ENCODE measurements at regions not wholly inside any gene's neighbourhood (a gene's known extent, or its start where the extent isn't known, plus 50 kb on each side); places are given as distances from the start of the nearest gene placed in this dataset.
"Not testable (repeated sequence)": the region's sequence is repeated elsewhere in the genome, so short reads cannot be mapped to it uniquely, and the experiment has no call there.

DNA sequence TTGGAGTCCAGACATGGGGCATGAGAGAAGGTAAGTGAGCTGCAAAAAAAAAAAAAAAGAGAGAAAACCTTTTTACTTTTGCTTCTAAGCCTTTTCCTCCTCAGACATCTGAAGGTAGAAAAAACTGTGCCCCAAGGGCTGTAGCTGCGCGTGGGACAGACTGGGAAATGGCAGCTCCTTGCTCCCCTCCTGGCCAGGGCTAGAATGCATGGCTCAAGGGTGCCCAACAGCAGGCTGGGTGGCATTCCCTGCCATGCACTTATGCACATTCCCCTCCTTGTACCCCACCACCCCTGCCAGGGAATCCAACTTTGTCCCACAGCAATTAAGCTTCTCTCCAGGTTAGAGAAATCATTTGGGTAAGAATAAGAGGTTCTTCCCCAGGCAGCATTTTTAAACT, 421.2 kb downstream of the TRAM1L1 start:
- DNase-seq (ENCODE audit: low read depth), result no peak

DNA sequence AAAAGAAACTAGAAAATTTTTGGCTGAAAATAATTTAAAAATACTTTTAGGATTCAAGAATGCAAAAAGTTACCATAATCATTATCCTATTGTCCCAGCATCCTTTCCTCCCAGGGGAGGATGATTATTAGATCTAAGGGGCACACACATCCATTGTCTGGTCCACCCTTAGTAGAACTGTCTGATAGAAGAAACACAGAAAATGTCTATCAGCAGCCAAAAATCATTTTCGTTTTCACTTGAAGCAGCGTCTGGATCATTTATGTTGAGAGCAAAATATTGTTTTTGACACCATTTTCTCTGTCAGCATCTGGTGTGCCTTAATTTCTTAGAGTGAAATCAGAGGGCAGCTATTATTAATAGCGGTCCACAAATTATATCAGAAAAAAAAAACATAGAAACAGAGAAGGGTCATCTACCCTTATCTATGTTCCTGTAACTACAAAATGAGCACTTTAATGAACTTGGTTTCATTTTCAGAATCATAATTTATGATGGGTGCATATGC, 446.3 kb downstream of the TRAM1L1 start:
- DNase-seq (ENCODE audit: low read depth), result no peak

DNA sequence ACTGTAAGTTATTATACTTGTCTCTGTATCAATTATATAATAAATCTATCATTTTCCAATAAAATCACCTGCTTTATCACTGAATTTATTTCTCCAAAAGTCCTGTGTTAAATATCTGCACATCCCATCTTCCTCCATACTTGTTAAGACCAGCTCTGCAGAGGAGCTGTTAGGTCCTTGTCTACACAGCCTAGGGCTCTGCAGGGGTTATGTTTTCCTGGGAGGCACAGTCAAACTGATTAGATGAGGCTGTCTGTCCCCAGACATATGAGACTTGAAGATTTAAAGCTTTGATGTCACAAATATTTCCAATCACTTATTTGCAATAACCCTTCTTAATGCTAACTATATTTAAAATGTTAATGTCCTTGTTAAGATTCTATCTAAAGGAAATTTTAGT, 446.8 kb downstream of the TRAM1L1 start:
- no peak for DNase-seq (ENCODE audit: low read depth)

DNA sequence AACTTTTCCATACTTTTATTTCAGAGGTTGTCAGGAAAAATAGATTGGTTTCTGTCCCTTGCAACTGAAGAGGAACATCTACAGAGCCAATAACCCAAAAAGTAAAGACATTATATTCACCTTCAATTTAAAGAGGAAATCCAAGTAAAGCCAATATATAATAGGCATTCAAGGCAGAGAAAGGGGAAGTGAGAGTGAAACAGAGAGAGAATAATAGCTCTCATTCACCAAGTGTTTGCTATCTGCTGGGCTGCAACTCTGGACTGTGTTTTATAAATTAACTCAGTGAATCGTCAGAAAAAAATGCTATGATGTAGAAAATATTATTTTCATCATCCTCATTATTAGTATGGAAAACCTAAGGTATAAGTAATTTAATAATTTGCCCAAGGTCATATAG, 448.5 kb downstream of the TRAM1L1 start:
- DNase-seq (ENCODE audit: low read depth), result no peak

DNA sequence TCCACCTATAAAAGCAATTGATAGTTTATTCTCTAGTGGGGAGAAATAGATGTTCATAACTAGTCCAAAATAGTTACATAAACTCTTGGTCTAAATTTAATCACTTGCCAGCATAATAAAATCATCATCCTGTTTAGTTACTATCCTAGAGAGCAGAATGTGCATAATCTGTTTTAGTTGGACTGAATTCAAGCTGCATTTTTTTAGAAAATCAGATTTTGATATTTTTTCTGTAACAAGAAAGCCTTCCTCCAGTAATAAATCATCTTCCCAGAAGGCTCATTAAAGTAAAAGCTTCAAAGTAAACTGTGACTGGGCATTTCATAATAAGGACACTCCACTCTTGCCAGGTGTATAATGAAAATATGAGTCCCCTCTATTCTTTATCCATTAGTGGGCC, 453.1 kb downstream of the TRAM1L1 start:
- no peak for DNase-seq (ENCODE audit: low read depth)

DNA sequence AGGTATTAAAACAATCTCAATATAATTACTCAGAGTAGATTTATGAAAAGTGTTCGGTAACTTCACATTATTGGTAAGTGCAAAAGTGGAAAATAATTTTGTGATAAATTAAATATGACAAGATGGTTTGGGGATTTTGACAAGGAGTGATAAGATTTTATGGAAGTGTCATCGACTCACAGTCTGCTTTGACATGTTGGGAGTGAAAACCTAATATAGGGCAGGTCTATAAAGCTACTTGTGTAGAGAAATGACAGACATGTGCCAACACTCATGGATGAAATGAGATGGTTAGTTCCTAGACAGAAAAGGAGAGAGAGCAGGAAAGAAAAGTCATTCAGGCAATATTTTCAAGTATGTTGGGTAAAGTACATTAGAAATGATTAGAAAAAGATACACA, 456.8 kb downstream of the TRAM1L1 start:
- no peak for DNase-seq (ENCODE audit: low read depth)

DNA sequence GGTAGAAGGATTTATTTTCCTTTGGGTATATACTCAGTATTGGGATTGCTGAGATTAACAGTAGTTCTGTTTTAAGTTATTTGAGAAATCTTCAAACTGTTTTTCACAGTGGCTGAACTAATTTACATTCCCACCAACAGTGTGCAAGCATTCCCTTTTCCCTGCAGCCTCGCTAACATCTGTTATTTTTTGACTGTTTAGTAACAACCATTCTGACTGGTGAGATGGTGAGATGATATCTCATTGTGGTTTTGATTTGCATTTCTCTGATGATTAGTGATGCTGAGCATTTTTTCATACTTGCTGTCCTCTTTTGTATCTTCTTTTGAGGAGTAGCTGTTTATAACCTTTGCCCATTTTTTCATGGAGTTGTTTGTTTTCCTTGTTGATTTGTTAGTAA, 457.8 kb downstream of the TRAM1L1 start:
- DNase-seq (ENCODE audit: low read depth), result no peak

DNA sequence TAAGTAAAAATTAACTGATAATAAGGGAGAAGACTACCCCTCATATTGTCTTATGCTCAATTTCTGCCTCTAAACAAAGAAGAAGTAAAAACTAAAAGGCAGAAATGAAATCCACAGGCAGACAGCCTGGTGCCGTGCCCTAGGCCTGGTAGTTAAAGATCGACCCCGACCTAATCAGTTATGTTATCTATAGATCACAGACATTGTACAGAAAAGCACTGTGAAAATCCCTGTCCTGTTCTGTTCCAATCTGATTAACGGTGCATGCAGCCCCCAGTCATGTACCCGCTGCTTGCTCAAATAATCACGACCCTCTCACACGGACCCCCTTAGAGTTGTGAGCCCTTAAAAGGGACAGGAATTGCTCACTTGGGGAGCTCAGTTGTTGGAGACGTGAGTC, 465.9 kb downstream of the TRAM1L1 start:
- not testable (repeated sequence) for DNase-seq (ENCODE audit: low read depth)

DNA sequence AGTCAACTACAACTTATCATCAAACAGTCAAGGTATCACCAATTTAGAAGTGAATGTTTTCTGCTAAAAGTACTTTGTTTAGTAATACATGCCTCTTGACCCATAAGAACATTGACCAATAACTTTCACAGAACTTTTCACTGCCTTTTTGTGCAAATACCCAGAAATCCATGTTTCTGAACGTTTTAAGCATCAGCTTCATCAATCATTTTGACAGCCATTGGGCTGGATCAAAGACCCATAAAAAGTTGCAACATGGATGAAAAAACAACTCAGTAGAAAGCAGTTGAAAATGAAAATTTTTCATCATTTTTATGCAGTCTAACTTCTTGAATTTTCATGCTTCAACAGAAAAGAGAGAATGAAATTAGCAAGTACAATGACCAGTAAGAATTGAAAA, 466.7 kb downstream of the TRAM1L1 start:
- DNase-seq (ENCODE audit: low read depth), result no peak

DNA sequence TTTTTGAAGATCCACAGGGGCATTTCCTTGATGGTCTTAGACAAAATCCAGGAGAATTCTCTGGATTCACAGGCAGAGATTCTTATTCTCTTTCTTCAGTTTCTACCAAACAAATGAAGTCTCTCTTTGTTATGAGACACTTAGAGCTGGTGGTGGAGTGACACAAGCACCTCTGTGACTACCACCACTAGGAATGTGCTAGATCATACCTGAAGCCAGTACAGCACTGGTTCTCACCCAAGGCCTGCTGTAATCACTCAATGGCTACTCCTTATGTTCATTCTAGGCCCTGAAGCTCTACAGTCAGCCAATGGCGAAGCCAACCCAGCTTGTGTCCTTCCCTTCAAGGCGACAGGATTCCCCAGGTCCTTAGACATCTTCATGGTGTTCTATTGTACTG, 482.3 kb downstream of the TRAM1L1 start:
- no peak for DNase-seq (ENCODE audit: low read depth)

DNA sequence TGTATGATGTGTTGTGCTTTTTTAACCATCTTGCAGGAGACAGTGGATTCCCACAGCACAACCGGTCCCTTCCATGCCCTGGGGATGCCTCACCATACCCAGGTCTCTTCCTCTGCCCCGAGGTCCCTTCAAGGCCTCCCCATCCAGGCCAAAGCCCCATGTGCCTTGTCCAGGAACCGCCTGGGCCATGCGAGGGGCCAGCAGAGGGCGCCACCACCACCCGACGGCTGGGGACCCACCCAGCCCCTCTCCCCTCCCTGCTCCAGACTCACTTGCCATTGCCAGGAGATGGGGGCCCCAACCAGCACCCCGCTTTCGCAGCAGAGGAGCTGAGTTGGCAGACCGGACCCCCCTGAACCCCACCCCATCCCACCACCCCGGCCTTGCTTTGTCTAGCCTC, 485.5 kb downstream of the TRAM1L1 start:
- no peak for DNase-seq (ENCODE audit: low read depth)

DNA sequence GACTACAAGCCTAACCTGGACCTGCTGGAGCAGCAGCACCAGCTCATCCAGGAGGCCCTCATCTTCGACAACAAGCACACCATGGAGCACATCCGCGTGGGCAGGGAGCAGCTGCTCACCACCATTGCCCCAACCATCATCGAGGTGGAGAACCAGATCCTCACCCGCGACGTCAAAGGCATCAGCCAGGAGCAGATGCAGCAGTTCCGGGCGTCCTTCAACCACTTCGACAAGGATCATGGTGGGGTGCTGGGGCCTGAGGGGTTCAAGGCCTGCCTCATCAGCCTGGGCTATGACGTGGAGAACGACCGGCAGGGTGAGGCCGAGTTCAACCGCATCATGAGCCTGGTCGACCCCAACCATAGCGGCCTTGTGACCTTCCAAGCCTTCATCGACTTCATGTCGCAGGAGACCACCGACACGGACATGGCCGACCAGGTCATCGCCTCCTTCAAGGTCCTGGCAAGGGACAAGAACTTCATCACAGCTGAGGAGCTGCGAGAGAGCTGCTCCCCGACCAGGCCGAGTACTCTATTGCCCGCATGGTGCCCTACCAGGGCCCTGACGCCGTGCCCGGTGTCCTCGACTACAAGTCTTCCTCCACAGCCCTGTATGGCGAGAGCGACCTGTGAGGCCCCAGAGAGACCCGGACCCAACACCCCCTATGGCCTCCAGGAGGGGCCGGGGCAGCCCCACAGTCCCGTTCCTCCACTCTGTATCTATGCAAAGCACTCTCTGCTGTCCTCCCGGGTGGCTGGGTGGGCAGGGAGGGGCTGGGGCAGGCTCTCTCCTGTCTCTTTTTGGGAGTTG, 486.2 kb downstream of the TRAM1L1 start:
- DNase-seq (ENCODE audit: low read depth), result no peak

DNA sequence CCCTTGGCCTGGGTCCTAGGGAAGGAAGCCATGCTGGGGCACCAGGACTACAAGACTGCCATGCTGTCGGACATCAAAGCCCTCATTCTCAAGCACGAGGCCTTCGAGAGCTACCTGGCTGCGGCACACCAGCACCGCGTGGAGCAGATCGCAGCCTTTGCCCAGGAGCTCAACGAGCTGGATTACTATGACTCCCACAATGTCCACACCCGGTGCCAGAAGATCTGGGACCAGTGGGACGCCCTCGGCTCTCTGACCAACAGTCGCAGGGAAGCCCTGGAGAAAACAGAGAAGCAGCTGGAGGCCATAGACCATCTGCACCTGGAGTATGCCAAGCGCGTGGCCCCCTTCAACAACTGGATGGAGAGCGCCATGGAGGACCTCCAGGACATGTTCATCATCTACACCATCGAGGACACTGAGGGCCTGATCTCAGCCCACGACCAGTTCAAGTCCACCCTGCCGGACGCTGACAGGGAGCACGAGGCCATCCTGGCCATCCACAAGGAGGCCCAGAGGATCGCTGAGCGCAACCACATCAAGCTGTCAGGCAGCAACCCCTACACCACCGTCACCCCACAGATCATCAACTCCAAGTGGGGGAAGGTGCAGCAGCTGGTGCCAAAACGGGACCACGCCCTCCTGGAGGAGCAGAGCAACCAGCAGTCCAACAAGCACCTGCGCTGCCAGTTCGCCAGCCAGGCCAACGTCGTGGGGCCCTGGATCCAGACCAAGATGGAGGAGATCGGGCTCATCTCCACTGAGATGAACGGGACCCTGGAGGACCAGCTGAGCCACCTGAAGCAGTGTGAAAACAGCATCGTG, 487.0 kb downstream of the TRAM1L1 start:
- DNase-seq (ENCODE audit: low read depth), result no peak

DNA sequence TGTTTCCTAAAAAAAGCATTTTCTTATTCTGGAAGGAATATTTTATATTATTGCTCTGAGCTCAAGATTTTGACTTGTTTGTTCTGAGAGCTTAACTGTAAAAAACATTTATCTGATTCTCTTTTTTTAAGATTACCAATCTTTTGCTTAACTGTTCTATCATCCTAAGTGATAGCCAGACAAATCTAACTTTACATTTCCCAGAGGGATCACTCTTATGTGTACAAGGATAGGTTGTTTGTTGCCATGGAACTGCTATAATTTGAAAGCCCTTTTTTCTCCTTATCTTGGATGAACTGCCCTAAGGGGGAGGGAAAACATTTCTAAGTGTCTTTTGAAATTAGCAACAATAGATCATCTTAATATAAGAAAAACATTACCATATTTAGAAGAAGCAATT, 494.7 kb downstream of the TRAM1L1 start:
- no peak for DNase-seq (ENCODE audit: low read depth)

DNA sequence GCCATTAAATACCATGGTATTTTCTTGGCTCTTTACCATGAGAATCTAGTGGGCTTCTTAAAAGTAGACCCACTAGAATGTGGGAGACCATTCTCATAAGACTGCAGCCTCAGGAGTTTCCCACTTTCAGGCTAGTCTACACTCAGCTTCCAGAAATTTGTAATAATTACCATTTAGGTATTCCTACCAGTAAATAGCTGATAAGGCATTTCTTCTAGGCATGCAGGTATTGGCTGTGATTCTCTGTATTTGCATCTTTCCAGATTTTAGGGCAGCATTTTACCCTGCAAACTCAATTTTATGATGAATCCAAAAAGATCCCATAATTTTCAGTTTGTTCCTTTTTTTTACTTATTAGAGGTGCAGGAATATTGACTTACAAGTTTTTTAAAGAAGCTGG, 496.6 kb downstream of the TRAM1L1 start:
- no peak for DNase-seq (ENCODE audit: low read depth)

DNA sequence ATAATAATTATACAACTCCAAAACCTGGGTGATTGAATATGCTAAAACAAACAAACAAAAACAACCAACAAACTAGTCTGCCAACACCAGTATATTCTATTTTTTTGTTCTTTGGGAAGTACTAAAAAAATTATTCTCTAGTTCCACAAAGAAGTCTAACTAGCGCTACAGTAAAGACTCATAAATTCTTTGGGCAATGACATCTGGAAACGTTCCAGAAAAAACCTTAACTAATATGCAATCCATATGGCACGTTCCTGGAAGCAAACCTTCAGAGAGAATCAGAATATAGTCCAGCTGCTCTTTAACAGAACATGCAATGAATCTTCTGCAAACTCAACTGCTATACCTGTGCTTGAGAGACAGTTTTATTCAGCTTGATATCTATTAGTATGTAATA, 500.1 kb downstream of the TRAM1L1 start:
- no peak for DNase-seq (ENCODE audit: low read depth)

DNA sequence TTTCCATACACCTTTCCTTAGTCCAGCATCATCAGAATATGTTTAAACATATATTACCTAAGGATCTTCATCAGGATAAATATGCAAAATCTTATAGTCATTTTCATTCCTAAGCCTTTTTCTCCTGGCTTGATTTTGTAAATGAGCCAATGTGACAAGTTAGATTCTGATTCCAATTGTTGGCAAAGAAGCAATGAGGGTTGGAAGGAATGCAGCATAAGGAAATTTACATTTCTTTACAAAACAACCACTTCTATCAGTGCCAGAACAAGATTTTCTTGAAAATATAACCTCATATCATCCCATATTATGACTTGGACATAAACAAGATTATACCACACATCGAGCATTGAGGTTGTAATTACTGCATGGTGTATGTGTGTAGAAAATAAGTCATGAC, 508.1 kb downstream of the TRAM1L1 start:
- DNase-seq (ENCODE audit: low read depth), result no peak

DNA sequence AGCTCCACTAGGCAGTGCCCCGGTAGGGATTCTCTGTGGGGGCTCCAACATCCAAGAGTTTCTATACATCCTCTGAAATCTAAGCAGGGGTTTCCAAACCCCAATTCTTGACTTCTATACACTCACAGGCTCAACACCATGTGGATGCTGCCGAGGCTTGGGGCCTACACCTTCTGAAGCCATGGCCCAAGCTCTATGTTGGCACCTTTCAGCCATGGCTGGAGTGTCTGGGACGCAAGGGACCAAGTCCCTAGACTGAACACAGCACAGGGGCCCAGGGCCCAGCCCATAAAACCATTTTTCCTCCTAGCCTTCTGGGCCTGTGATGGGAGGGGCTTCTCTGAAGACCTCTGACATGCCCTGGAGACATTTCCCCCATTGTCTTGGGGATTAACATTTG, 511.8 kb downstream of the TRAM1L1 start:
- DNase-seq (ENCODE audit: low read depth), result no peak

DNA sequence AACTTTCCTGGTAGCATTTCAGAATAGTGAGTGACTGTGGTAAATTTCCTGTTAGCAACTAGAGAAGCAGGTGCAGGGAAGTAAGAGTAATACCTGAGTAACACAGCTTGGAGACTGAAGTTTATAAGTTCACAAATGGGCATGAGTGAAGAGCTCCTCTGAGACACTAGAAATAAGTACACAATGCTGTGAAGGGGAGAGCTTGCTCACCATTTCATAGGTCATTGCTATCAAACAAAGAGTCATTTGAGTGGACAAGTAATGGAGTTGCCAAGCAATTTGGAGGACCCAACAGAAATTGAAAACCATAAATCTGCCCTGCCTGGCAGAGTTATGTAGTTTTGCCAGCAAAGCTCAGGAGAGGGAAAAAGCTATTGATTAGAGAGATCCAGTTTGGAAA, 523.6 kb downstream of the TRAM1L1 start:
- no peak for DNase-seq (ENCODE audit: low read depth)

DNA sequence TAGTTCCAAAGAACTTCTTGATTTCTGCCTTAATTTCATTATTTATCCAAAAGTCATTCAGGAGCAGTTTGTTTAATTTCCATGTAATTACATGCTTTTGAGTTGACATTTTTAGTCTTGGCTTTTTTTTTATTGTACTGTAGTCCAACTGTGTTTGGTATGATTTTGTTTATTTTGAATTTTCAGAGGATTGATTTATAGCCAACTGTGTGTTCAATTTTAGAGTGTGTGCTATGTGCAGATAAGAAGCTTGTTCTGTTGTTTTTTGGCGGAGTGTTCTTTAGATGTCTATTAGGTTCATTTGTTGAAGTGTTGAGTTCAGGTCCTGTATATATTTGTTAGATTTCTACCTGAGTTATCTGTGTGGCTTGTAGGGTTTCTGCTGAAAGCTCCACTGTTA, 533.6 kb downstream of the TRAM1L1 start:
- no peak for DNase-seq (ENCODE audit: low read depth)

DNA sequence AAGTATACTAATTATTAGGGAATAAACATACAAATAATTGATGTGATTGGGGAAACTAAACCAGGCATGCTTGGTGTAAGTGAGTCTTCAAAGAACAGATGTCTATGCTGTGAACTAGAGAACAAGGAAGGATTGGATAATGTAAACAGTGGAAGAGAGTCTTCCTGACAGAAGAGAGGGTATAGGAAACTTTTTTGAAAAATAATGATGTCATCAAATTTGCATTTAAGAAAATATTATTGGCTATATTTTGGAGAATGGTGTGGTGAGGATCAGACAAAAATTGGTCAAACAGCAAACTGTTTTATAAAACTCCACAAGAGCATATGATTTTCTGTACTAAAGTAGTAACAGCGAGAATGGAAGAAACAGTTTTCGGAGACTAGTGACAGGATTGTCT, 537.7 kb downstream of the TRAM1L1 start:
- DNase-seq (ENCODE audit: low read depth), result no peak

DNA sequence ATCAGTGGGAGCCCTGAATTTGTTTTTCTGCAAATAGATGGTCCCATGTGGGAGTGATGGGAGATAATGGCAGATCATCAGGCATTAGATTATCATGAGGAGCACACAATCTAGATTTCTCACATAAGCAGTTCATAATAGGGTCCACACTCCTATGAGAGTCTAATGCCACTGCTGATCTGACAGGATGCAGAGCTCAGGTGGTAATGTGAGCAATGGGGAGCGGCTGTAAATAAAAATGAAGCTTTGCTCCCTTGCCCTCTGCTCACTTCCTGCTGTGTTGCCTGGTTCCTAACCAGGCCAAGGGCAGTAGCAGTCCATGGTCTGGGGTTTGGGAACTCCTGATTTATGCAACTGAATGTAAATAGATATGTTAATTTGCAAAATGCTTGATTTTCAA, 538.6 kb downstream of the TRAM1L1 start:
- no peak for DNase-seq (ENCODE audit: low read depth)

DNA sequence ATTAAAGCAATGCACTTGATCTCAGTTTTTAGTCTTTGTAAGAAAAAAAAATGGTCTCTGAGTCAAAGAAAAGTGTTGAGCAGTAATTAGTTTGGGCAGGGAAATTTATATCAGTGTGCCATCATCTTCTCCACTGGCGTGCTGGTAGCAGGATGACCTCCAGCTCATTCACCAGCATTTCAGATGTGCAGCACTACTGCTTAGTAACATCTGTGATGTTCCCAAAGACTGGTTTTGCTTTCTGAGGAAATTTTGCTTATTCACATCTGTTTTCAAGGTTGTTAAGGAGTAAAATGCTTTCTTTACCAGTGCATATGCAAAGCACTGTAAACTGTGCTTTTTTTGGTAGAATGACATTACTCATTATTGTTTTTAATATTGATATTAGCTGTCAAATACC, 540.4 kb downstream of the TRAM1L1 start:
- no peak for DNase-seq (ENCODE audit: low read depth)

Measured in fibroblast of the conjunctiva (primary cell).